Inflammatory macrophage treated with lipopolysaccharide for 1 hour (primary cell): ENCODE measurements at regions not wholly inside any gene's neighbourhood (a gene's known extent, or its start where the extent isn't known, plus 50 kb on each side); places are given as distances from the start of the nearest gene placed in this dataset.
A peak's percentile ranks its signal among the peaks of the same experiment; 100 is the strongest.
"Not testable (repeated sequence)": the region's sequence is repeated elsewhere in the genome, so short reads cannot be mapped to it uniquely, and the experiment has no call there.

Experiments
- DNase-seq, 2 donors: peaks; one replicate each; pipeline ENCODE4 v3.0.0-alpha.2; 2020 to 2022

GRCh38 chr7:55699450-55699842, 127.1 kb upstream of the VOPP1 start:
- DNase-seq = not testable (repeated sequence)

GRCh38 chr7:55698607-55699449, 126.5 kb upstream of the VOPP1 start:
- DNase-seq = not testable (repeated sequence)

GRCh38 chr7:55695893-55696701, 123.8 kb upstream of the VOPP1 start:
- not testable (repeated sequence) for DNase-seq

GRCh38 chr7:55694484-55694883, 122.2 kb upstream of the VOPP1 start:
- not testable (repeated sequence) for DNase-seq

- not testable (repeated sequence) for DNase-seq
Measured at GRCh38 chr7:55688684-55689681, 116.7 kb upstream of the VOPP1 start.

- not testable (repeated sequence) for DNase-seq
Measured at GRCh38 chr7:55688261-55688660, 116.0 kb upstream of the VOPP1 start.

- DNase-seq = not testable (repeated sequence)
Measured at GRCh38 chr7:55687252-55687651, 115.0 kb upstream of the VOPP1 start.

- not testable (repeated sequence) for DNase-seq
Measured at GRCh38 chr7:55686771-55687170, 114.5 kb upstream of the VOPP1 start.

- not testable (repeated sequence) for DNase-seq
Measured at GRCh38 chr7:55683501-55683900, 111.2 kb upstream of the VOPP1 start.

GRCh38 chr7:55675589-55675988, 103.3 kb upstream of the VOPP1 start:
- not testable (repeated sequence) for DNase-seq

GRCh38 chr7:55673525-55673924, 101.2 kb upstream of the VOPP1 start:
- not testable (repeated sequence) for DNase-seq

GRCh38 chr7:55672084-55672483, 99.8 kb upstream of the VOPP1 start:
- not testable (repeated sequence) for DNase-seq

GRCh38 chr7:55657654-55658053, 85.4 kb upstream of the VOPP1 start:
- DNase-seq = no peak

GRCh38 chr7:55651057-55651456, 78.8 kb upstream of the VOPP1 start:
- DNase-seq = no peak

- no peak for DNase-seq
Measured at GRCh38 chr7:55649238-55649637, 76.9 kb upstream of the VOPP1 start.

- no peak for DNase-seq
Measured at GRCh38 chr7:55644567-55644966, 72.3 kb upstream of the VOPP1 start.

- DNase-seq = no peak
Measured at GRCh38 chr7:55642266-55642665, 70.0 kb upstream of the VOPP1 start.

- no peak for DNase-seq
Measured at GRCh38 chr7:55641811-55642210, 69.5 kb upstream of the VOPP1 start.

GRCh38 chr7:55641273-55641691, 69.0 kb upstream of the VOPP1 start:
- peak; percentile 52 to 55 for DNase-seq

- DNase-seq = no peak
Measured at GRCh38 chr7:55639640-55640039, 67.3 kb upstream of the VOPP1 start.

- DNase-seq = no peak
Measured at GRCh38 chr7:55629051-55629677, 56.9 kb upstream of the VOPP1 start.

GRCh38 chr7:55624813-55625212, 52.5 kb upstream of the VOPP1 start:
- no peak for DNase-seq
